ENCODE measurements at regions not wholly inside any gene's neighbourhood (a gene's known extent, or its start where the extent isn't known, plus 50 kb on each side); places are given as distances from the start of the nearest gene placed in this dataset.

- H3K4me1 Mint-ChIP-seq (ENCODE audit: low read depth, unreplicated experiment) = peaks cover 41% of the 10 kb centered on the region
- H3K4me3 Mint-ChIP-seq (ENCODE audit: low read depth, unreplicated experiment) = no peak overlapping the region
- intact Hi-C loops (cut with micrococcal nuclease; ENCODE audit: unreplicated experiment) = no loop called here
- H3K27ac Mint-ChIP-seq (ENCODE audit: unreplicated experiment) = no peak overlapping the region
- no peak for TF ChIP-seq CTCF (IDR thresholded peaks at IDR 0.05; ENCODE audit: unreplicated experiment)
- CTCF ChIA-PET = interaction anchor here (0.6 kb wide), 1 partner anchor 1328 kb away, joined by 3 read pairs; no protein-coding TSS in a partner anchor
- peaks cover 5% of the 10 kb centered on the region for H3K36me3 Mint-ChIP-seq (ENCODE audit: insufficient read depth, unreplicated experiment)
- no peaks in the 10 kb centered on the region for H3K27me3 Mint-ChIP-seq (ENCODE audit: unreplicated experiment)
- DNase-seq = no peak
- no peaks in the 10 kb centered on the region for H3K9me3 Mint-ChIP-seq (ENCODE audit: low read depth, unreplicated experiment)
- BruUV-seq (replicated peaks) = no TSS peak
Measured at GRCh38 chr18:73879766-73880165, 267.9 kb downstream of the FBXO15 start.

- no peaks in the 10 kb centered on the region for H3K27me3 Mint-ChIP-seq (ENCODE audit: unreplicated experiment)
- H3K27ac Mint-ChIP-seq (ENCODE audit: unreplicated experiment) = no peak overlapping the region
- peaks cover 38% of the 10 kb centered on the region for H3K4me1 Mint-ChIP-seq (ENCODE audit: low read depth, unreplicated experiment)
- CTCF ChIA-PET = no interaction called here
- TF ChIP-seq CTCF (IDR thresholded peaks at IDR 0.05; ENCODE audit: unreplicated experiment) = no peak
- no peak overlapping the region for H3K4me3 Mint-ChIP-seq (ENCODE audit: low read depth, unreplicated experiment)
- intact Hi-C loops (cut with micrococcal nuclease; ENCODE audit: unreplicated experiment) = no loop called here
- no peaks in the 10 kb centered on the region for H3K9me3 Mint-ChIP-seq (ENCODE audit: low read depth, unreplicated experiment)
- no peak for DNase-seq
- no TSS peak for BruUV-seq (replicated peaks)
- H3K36me3 Mint-ChIP-seq (ENCODE audit: insufficient read depth, unreplicated experiment) = peaks cover 4% of the 10 kb centered on the region
Measured at GRCh38 chr18:73879328-73879727, 268.3 kb downstream of the FBXO15 start.

GRCh38 chr18:73869182-73869581, 278.5 kb downstream of the FBXO15 start:
- no peaks in the 10 kb centered on the region for H3K36me3 Mint-ChIP-seq (ENCODE audit: insufficient read depth, unreplicated experiment)
- no peak for DNase-seq
- no TSS peak for BruUV-seq (replicated peaks)
- no peaks in the 10 kb centered on the region for H3K9me3 Mint-ChIP-seq (ENCODE audit: low read depth, unreplicated experiment)
- no peaks in the 10 kb centered on the region for H3K27me3 Mint-ChIP-seq (ENCODE audit: unreplicated experiment)
- H3K27ac Mint-ChIP-seq (ENCODE audit: unreplicated experiment) = no peak overlapping the region
- no peak overlapping the region for H3K4me3 Mint-ChIP-seq (ENCODE audit: low read depth, unreplicated experiment)
- TF ChIP-seq CTCF (IDR thresholded peaks at IDR 0.05; ENCODE audit: unreplicated experiment) = no peak
- intact Hi-C loops (cut with micrococcal nuclease; ENCODE audit: unreplicated experiment) = no loop called here
- no peaks in the 10 kb centered on the region for H3K4me1 Mint-ChIP-seq (ENCODE audit: low read depth, unreplicated experiment)
- CTCF ChIA-PET = interaction anchor here (0.6 kb wide), 2 partner anchors 41 to 691 kb away, joined by 3 read pairs; no protein-coding TSS in a partner anchor

- H3K27ac Mint-ChIP-seq (ENCODE audit: unreplicated experiment) = no peak overlapping the region
- CTCF ChIA-PET = no interaction called here
- no peaks in the 10 kb centered on the region for H3K9me3 Mint-ChIP-seq (ENCODE audit: low read depth, unreplicated experiment)
- no peaks in the 10 kb centered on the region for H3K4me1 Mint-ChIP-seq (ENCODE audit: low read depth, unreplicated experiment)
- no peak for DNase-seq
- intact Hi-C loops (cut with micrococcal nuclease; ENCODE audit: unreplicated experiment) = no loop called here
- H3K27me3 Mint-ChIP-seq (ENCODE audit: unreplicated experiment) = no peaks in the 10 kb centered on the region
- TF ChIP-seq CTCF (IDR thresholded peaks at IDR 0.05; ENCODE audit: unreplicated experiment) = no peak
- no peaks in the 10 kb centered on the region for H3K36me3 Mint-ChIP-seq (ENCODE audit: insufficient read depth, unreplicated experiment)
- no TSS peak for BruUV-seq (replicated peaks)
- H3K4me3 Mint-ChIP-seq (ENCODE audit: low read depth, unreplicated experiment) = no peak overlapping the region
Measured at GRCh38 chr18:73861771-73862170, 285.9 kb downstream of the FBXO15 start.

Measured in Calu3 (cell line).